Activated CD4-positive, alpha-beta T cell treated with anti-CD3 and anti-CD28 coated beads, Interleukin-2, amount 50 U/mL, for 1 hour (primary cell): ENCODE measurements at regions not wholly inside any gene's neighbourhood (a gene's known extent, or its start where the extent isn't known, plus 50 kb on each side); places are given as distances from the start of the nearest gene placed in this dataset.

Experiments
- DNase-seq: peaks from one replicate; pipeline ENCODE4 v3.0.0-alpha.2; 2020

DNA sequence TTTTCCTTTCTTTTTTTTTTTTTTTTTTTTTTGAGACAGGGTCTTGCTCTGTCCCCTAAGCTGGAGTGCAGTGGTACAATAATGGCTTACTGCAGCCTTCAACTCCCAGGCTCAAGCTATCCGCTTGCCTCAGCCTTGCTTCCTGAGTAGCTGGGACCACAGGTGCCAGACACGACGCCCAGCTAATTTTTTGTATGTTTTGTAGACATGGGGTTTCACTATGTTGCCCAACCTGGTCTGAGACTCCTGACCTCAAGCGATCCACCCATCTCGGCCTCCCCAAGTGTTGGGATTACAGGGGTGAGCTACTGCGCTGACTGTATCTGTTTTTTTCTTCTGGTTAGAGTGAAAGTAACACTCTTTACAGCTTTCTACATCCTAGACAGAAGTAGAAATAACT lies 167.9 kb upstream of the FOXN2 start:
- DNase-seq: no peak

DNA sequence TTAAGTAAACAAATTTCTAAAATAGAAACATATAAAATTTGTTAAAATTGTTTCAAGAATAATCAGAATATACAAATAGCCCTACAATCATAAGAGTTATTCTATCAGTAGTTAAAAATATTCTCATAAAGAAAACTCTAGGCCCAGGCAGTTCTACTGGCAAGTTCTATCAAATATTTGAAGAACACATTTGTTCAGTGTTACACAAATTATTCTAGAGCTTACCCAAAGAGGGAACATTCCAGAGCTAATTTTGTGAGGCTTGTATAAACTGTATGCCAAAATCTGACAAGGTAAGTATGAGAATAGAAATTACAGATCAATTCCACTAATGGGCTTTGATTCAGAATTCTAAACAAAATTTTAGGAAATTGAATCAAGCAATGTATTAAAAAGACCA lies 166.8 kb upstream of the FOXN2 start:
- no peak for DNase-seq

DNA sequence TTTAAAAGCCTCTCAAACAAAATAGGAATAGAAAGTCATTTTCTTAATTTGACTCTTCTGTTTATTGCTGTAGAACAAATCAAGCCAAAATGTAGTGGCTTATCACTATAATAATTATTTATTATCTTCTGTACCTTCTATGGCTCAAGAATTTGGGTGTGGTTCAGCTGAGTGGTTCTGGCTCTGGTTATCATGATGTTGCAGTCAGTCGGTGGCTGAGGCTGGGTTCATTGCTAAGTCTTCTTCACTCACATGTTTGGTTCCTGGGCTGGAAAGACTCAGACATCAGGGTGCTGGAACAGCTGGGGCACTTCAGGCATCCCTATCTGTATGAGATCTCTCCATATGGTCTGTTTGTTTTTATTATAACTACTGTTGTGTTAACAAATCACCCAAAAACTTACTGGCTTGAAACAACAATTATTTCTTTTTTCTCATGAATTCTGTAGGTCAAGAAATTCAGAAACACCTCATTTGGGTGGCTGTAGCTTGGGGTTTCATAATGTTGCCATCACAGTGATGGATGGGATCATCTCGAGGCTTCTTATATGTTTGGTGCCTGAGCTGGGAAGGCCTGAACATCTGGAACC lies 165.5 kb upstream of the FOXN2 start:
- no peak for DNase-seq

DNA sequence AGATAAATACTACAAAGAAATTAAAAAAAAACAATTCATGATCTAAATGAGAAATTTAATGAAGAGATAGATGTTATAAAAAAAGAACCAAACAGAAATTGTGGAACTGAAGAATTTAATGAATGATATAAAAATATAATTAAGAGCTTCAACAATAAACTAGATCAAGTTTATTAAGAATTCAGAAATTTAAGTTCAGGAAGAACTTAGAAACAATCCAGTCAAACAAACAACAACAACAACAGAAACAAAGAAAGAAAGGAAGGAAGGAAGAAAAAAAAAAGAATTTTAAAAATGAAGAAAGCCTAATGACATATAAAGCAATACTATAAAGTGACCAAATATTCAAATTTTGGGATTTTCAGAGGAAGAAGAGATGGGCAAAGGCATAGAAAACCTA lies 157.3 kb upstream of the FOXN2 start:
- no peak for DNase-seq

DNA sequence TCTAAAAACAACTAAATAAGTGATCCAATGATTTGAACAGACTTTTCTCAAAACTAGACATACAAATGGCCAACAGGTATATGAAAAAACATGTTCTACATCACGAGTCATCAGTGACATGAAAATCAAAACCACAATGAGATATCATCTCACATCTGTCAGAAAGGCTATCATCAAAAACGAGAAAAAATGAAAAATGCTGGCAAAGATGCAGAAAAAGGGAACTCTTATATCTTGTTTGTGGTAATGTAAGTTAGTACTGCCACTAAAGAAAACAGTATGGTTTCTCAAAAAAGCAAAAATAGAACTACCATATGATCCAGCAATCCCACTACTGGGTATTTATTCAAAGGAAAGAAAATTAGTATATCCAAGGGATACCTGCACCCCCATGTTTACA lies 152.9 kb upstream of the FOXN2 start:
- DNase-seq: no peak

DNA sequence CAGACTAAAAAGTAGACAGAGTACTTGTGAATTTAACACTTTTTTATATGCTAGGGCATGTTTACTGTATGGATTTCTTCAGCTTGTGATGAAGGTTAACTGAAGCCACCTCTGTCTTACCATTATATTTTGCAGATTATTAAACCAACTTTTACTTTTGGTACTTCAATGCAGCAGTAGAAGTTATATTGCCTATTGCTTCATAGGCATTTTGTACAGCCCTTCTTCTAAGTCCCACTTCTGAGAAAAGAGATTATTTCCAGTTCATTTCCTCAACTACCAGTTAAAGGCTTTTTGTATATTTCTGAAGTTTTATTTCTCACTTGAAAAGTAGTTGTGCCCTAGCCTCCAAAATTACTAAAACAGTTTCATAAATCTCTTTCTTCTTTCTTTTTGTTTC lies 151.7 kb upstream of the FOXN2 start:
- DNase-seq: no peak

DNA sequence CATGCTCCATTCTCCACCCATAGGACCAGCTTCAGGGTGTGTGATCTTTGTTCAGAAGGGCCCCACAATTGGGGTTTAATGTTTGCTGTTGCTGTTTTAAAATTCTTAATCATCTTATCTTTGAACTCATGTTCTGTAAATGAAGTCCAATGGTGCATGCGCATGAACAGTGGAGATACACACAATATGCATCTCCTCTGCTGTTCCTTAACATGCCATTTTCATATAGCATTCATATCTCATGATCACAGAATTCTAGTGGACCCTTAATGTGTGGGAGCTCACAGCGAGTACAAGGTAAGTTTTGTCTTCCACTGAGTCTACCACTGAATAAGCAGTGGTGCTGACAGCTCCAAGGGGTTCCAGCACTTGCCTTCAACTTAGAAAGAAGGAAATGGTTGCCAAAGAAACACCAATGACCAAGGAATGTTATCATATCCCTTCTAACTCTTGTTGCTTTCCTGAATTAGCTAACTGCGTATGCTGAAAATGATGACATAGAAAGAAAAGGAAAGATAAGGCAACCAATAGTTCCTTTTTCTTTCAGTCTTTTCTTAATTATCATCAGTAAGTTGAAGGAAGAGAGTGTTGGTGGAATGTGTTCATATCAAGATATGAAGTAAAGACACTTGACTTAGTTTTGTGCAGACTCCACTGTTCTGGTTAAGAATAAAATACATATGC lies 149.3 kb upstream of the FOXN2 start:
- no peak for DNase-seq

DNA sequence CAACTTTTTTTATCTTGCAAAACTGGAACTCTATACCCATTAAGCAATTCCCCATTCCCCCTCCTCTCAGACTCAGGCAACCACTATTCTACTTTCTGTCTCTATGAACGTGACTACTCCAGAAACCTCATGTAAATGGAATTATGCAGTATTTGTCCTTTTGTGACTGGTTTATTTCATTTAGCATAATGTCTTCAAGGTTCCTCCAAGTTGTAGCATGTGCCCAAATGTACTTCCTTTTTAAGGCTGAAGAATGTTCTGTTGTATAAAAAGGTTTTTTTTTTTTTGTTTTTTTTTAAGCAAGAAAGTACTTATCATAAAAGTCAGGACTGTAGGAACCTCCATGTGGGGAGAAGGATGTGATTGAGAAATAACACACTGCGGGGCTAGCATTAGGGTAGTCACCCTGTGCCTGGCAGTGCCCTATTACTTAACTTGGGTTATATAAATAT lies 145.3 kb upstream of the FOXN2 start:
- no peak for DNase-seq

DNA sequence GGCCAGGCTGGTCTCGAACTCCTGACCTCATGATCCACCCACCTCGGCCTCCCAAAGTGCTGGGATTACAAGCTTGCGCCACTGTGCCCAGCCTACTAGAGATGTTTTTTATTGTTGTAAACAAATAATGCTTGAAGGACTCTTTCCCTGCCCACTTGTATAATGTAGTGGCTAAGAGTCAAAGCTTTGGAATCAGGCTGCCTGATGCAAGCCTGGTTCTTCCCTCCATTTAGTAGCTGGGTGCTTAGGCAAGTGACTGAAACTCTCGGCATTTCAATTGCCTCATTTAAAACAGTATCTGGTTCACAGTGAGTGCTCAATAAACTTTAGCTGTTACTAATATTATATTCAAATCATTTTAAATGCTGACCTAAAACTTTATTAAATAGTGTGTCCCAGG lies 144.2 kb upstream of the FOXN2 start:
- no peak for DNase-seq

DNA sequence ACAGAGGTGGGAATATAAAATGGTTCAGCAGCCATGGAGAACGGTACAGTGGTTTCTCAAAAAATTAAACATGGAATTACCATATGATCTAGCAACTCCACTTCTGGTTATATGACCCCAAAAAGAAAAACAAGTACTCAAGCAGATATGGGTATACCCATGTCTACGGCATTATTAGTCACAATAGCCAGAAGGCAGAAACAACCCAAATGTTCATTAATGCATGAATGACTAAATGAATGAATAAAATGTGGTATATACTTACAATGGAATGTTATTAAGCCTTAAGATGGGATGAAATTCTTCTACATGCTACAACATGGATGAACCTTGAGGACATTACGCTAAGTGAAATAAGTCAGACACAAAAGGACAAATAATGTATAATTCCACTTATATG lies 141.3 kb upstream of the FOXN2 start:
- no peak for DNase-seq

DNA sequence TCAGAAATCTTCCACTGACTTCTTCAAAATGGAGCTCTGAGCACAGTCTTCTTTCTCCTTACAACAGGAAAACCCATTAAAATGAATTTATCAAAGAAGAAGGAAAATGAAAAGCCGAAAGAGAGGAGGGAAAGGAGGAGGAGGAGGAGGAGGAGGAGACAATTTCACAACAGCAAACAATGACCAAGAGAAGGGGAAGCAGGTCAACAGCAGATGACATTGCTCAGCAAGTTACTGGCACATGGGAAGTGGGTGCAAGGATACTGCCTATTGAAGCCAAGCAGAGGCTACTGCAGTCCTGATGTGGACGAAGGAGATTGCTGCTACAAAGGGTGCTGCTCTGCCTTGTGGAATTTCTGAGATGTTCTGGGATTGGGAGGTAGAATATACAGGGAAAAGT lies 140.0 kb upstream of the FOXN2 start:
- no peak for DNase-seq

DNA sequence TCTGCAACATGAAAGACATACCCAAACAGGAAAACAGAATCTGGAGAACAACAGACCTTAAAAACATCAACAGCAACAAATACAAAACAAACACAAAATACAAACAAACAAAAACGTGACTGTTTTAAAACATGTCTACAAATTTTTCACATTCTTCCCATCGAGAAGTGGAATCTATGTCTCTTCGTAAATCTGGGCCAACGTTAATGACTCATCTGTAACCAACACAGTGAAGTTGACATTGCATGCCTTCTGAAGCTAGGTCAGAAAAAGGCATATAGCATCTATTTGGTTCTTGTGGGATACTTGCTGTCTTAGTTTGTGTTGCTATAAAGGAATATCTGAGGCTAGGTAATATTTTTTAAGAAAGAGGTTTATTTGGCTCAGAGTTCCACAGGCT lies 139.2 kb upstream of the FOXN2 start:
- no peak for DNase-seq

DNA sequence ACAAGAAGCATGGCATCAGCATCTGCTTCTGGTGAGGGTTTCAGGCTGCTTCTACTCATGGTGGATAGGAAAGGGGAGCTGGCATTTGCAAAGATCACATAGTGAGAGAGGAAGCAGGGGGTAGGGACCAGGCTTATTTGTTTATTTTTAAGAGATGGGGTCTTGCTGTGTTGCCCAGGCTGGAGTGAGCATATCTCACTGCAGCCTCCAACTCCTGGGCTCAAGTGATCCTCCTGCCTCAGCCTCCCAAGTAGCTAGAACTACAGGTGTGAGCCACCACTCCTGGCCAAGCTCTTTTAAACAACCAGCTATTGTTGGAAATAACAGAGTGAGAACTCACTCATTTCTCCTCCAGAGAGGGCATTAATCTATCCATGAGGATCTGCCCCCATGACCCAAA lies 138.8 kb upstream of the FOXN2 start:
- no peak for DNase-seq

DNA sequence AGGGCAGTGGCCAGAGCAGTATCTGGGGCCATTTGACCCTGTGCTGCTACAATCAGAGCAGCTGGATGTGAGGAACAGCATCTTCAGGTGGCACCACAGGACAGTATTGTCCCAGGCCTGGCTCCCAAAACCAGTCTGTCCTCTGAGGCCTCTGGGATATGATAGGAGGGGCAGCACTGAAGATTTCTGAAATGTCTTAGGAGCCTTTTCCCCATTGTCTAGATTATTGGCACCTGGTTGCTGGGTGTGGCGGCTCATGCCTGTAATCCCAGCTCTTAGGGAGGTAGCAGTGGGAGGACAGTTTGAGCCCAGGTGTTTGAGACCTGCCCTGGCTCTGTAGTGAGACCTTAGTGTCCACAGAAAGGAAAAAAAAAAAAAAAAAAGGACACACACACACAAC lies 137.6 kb upstream of the FOXN2 start:
- DNase-seq: no peak

DNA sequence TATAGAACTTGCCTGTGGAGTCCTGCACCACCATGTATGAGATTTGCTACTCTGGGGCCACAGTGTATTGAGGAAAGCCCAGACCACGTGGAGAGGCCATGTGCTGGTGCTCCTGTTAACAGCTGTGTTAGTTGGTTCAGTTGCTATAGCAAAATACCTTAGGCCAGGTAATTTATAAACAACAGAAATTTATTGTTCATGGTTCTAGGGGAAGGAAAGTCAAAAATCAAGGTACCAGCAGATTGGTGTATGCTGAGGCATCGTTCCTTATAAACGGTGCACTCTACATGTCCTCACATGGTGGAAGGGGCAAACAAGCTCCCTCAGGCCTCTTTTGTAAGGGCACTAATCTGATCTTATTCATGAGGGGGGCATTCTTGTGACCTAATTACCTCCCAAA lies 135.9 kb upstream of the FOXN2 start:
- DNase-seq: no peak

DNA sequence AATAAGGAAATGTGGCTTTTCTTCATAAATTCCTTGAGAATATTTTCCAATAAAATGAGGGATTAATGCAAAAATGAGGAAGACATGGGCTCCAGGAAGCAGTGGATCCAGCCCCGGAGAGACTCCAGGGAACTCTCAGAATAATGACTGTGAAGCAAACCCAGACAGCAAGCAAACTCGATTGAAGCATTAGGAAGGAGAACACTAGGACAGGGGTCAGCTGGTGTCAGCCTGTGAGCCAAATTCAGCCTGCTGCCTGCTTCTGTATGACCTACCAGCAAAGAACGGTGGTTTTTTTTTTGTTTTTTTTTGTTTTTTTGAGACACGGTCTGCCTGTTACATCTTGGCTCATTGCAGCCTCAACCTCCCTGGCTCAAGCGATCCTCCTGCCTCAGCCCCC lies 133.9 kb upstream of the FOXN2 start:
- no peak for DNase-seq

DNA sequence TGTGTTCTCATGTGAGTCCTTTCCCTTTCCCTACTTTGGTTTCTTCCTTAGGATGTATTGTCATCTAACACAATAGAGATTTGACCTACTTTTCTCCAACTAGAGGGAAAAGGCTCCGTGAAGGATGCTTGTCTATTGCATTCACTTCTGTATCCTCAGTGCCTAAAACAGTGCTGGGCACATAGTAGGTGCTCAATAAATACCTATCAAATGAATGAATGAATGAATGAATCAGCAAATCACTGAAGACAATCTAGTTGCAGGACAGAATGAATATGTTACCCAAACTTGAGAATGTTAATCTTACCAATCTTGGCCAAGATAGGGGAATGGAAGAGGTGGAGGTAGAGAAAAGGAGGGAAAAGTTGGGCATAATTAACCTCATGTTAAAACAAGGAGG lies 131.2 kb upstream of the FOXN2 start:
- DNase-seq: no peak

DNA sequence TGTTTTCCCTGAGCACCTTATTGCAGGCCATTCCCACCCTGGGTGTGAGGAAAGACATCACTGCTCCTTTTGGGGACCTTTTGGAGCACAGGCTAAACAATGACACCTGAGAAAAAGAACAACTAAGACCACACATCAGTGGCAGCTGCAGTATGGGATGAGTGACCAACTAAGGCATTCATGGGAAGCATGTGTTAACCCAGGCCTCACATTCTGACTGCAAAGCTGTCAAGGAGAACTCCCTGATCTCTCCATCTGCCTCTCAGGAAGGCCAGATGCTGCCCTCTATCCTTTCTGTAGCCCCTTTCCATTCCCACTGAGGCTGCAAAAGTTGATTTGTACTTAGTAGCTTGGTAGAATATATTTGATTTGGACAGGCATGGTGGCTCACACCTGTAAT lies 130.5 kb upstream of the FOXN2 start:
- no peak for DNase-seq

DNA sequence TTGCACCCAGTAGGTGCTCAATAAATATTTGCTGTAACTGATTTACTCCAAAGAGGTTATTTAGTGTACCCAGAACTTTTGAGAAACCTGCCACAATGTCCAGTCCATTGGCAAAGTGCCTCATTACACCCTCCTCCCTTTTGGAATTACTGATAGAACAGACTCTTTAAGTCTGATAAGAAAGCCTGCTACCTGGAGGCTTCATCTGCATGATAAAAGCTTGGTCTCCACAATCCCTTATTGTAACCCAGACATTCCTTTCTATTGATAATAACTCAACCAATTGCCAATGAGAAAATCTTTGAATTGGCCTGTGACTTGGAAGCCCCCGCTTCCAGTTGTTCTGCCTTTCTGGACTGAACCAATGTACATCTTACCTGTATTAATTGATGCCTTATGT lies 127.0 kb upstream of the FOXN2 start:
- no peak for DNase-seq

DNA sequence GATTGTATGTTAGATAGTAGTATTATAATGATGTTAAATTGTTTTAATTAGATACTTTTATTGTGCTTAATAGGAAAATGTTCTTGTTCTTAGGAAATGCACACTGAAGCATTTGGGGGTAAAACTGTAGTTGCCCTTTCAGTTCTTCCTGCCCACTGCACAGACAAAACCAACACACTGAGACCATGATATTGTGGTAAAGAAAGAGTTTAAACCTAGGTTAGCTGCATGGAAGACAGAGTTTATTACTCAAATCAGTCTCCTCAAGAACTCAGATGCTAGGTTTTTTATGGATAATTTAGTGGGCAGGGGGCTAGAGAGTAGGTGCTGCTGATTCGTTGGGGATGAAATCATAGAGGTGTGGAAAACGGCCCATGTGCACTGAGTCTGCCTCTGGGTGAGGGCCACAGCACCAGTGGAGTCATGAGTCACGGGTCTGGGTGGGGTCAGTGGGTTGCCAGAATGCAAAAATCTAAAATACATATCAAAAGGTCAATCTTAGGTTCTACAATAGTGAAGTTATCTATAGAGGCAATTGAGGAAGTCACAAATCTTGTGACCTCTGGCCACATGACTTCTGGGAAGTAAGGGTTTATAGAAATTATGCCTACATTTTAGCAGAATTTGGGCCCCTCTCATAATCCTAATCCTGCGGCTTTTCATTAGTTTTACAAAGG lies 124.8 kb upstream of the FOXN2 start:
- no peak for DNase-seq

DNA sequence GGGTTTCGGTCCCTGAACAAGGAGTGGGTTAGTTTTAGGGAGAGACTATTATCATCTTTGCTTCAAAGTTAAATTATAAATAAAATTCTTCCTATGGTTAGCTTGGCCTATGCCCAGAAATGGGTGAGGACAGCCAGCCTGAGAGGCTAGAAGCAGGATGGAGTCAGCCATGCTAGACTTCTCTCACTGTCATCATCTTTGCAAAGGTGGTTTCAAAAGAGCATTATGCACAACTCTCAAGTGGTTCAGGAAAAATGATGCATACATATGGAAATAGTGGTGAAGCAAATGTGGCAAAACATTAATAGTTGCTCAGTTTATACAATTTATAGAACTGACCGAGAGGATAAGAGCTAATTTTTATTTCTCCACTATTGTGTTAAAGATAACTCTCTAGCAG lies 124.3 kb upstream of the FOXN2 start:
- no peak for DNase-seq

DNA sequence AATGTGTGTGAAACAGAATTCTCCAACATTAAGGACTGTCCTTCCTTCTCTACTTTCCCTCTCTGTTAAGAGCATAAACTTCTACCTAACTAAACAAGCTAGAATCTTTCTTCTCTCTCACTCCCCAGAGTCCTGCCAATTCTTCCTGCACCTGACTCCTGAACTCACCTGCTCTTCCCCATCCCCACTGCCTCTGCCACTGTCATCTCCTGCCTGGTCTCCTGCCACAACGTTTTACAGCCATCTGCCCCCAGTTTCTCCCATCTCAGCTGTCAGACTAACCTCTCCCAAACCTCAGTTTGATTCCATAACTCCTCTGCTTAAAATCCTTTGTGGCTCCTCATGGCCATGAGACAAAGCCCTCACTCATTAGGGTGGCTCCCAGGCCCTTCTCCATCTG lies 119.8 kb upstream of the FOXN2 start:
- no peak for DNase-seq

DNA sequence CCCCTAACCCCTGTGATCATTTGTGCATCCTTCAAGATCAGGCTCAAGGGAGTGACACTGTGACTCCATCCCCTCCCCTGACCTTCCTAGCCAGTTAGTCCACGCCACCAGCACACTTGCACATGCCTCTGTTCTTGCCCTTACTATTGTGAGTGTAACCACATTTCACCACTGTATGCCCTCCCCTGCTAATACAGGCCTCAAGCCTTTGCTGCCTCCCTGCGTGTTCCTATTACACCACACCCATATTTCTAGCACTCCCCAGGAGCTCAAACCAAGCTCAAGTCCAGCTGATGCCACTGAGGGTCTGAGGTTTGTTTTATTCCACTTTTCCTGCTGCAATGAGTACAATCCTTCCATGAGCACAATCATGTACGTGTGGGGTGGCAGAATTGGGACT lies 119.3 kb upstream of the FOXN2 start:
- no peak for DNase-seq

DNA sequence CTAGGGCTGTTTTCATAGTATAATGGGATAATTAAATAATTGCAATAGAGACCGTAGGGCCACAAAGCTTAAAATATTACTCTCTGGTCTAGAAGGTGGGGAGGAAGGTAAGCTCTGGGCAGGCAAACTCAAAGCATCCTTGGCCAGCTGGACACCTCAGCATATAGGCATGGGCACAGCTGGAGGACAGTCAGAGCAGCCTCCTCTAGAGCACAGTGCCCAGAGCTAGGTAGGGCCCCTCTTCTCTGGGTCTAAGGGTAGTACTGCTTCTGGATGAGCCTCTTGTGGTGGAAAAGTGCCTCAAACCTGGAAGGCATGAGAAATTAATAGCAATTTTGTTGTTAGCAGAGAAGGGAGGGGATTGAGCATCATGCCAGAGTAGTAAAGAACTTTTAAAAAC lies 116.9 kb upstream of the FOXN2 start:
- no peak for DNase-seq

DNA sequence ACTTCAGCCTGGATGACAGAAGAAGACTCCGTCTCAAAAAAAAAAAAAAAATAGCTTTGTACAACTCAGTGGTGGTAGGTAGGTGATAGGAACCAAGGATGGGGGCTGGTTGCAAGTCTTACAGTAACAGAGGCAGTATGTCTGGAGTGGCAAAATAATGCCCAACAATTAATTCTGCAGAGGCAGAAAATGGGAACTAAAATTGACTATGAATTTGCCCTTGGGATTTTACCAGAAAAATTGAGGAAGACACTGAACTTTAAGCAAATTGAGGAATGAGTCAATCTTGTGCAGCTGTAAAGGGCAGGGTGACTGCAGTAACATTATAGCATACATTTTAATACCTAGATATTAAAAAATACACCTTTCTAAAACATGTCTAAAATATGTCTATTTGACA lies 116.1 kb upstream of the FOXN2 start:
- no peak for DNase-seq
